Kidney epithelial cell (primary cell): ENCODE measurements at regions not wholly inside any gene's neighbourhood (a gene's known extent, or its start where the extent isn't known, plus 50 kb on each side); places are given as distances from the start of the nearest gene placed in this dataset.

Source experiments
- DNase-seq: peaks from one replicate; pipeline ENCODE4 v3.0.0-alpha.2; 2010; ENCODE audit warnings: low read depth
- H3K27me3 ChIP-seq: 2 replicates; pipeline ENCODE4 v1.6.0; 2011; ENCODE audit warnings: low read length; ENCODE audit not compliant: control insufficient read depth, insufficient read depth
- H3K36me3 ChIP-seq: 2 replicates; pipeline ENCODE4 v1.5.1; 2011; ENCODE audit warnings: low read length; ENCODE audit not compliant: control insufficient read depth, insufficient read depth
- H3K4me3 ChIP-seq: 2 replicates; pipeline ENCODE4 v1.5.1; 2011; ENCODE audit warnings: low read depth, mild to moderate bottlenecking, control low read depth, low read length
- TF ChIP-seq, protein P1 (sequence below): IDR thresholded peaks from 2 replicates; pipeline ENCODE4 v1.5.1; 2011; ENCODE audit warnings: mild to moderate bottlenecking, moderate library complexity, low read length, control low read depth, inconsistent platforms; ENCODE audit not compliant: insufficient read depth, poor library complexity, severe bottlenecking

DNA sequence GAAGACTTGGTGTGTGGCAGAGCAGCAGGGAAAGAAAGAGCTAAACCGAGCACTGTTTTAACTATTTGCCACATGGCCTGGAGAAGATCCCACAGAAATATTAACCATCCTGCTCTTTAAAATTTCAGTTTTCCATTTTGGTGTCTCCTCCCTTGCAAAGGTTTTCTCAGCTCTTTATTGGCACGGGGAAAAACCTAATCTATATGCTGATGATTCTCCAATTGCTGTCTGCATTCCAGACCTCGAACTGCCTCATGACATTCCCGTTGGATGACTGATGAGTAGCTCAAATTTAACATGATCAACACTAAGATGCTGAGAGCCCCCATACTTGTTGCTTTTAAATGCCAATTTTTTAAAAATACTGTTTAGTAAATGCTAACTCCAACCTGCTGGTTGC is 115.0 kb downstream of the EMP1 start:
- H3K27me3 ChIP-seq: no peaks in the 10 kb centered on the region
- no peaks in the 10 kb centered on the region for H3K36me3 ChIP-seq
- H3K4me3 ChIP-seq: no peak overlapping the region
- no peak for DNase-seq
- TF ChIP-seq, protein P1, sequence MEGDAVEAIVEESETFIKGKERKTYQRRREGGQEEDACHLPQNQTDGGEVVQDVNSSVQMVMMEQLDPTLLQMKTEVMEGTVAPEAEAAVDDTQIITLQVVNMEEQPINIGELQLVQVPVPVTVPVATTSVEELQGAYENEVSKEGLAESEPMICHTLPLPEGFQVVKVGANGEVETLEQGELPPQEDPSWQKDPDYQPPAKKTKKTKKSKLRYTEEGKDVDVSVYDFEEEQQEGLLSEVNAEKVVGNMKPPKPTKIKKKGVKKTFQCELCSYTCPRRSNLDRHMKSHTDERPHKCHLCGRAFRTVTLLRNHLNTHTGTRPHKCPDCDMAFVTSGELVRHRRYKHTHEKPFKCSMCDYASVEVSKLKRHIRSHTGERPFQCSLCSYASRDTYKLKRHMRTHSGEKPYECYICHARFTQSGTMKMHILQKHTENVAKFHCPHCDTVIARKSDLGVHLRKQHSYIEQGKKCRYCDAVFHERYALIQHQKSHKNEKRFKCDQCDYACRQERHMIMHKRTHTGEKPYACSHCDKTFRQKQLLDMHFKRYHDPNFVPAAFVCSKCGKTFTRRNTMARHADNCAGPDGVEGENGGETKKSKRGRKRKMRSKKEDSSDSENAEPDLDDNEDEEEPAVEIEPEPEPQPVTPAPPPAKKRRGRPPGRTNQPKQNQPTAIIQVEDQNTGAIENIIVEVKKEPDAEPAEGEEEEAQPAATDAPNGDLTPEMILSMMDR: no peak

DNA sequence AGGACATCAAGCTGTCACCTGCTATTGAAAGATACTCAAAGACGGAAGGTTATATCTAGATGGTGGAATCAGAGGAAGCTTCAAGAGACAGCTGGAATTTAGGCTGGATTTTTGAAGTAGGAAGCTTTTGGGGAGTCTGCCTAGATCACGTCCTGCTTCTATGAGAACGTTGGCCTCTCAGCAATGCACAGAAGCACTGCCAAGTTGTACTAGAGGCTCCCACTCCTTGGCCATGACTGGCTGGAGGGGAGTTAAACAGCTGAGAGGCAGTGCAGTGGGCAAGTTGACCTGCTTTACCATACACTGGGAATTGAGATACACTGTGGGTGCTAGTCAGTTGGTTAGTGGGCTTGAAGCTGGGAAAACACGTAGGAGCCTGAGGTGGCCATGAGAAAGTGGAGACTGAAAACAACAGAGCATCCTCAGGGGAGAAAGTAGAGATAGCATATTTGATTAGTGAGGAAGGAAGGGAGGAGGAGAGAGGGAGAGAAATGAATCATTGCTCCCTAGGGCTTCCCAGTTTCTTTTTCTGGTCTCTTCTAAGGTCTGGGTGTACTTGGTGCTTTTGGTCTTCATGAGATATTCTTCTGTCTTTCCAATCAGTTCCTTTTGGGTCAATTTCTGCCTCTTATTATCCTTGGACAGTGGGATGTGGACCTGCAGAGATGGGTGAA is 110.8 kb downstream of the EMP1 start:
- TF ChIP-seq, protein P1: no peak
- no peak for DNase-seq
- Histone ChIP-seq H3K36me3 (no peaks in the 10 kb centered on the region), H3K27me3 (no peaks in the 10 kb centered on the region), H3K4me3 (no peak overlapping the region)

DNA sequence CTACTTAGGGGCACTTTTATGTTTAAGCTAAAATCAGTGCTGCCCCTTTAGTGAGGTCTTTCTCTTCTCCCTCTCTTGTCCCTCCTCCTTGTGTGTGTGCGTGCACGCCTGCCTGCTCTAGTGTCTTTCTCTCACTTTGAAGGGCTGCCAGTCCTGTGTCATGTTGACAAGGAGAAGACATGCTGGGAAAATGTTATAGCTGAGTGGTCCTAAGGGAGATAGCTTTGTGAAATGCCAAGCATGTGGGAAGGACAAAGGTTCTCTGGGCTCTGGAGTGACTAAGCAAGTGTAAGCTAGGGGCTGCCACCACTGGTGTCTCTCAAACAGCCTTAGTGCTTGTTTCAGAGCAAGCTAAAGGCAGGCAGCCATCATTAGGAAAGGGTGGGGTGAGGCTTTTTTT is 108.4 kb downstream of the EMP1 start:
- TF ChIP-seq, protein P1: no peak
- Histone ChIP-seq H3K4me3 (no peak overlapping the region), H3K27me3 (no peaks in the 10 kb centered on the region), H3K36me3 (no peaks in the 10 kb centered on the region)
- no peak for DNase-seq

DNA sequence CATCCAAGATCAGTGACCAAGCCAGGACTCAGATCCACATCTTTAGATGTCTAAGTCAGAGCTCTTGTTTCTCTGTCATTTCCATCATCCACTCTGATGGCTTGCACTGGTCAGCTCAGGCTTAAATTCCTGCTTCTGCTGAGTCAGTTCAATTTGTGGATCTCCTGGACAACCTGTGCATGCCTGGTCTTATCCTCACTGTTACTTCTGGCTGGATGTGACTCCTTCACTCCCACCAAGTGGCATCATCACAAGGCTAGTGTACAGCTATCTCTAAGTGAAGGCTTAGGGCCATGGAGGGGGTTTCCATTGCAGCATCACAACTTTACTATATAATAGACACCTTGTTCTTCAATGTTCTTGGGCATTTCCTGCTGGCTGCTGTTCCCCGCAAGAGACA is 102.9 kb downstream of the EMP1 start:
- H3K36me3 ChIP-seq: no peaks in the 10 kb centered on the region
- DNase-seq: no peak
- TF ChIP-seq, protein P1: no peak
- H3K27me3 ChIP-seq: no peaks in the 10 kb centered on the region
- no peak overlapping the region for H3K4me3 ChIP-seq

DNA sequence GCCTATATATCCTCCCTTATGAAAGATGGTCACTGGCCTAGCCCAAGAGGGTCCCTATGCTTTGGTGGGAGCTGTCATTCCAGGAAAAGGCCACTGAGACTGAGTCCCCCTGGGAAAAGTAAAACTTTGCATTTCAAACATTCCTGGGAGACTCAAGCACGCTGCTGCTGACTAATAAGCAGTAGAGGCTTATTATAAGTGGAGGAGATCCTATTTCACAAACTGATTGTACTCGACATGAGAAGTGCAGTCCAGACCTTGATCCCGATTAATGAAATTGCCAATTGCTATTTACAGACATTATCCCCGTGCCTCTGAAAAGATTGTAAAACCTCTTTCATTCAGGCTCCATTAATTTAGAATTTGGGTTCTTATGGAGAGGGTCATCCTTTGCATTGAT is 96.6 kb downstream of the EMP1 start:
- H3K4me3 ChIP-seq: no peak overlapping the region
- TF ChIP-seq, protein P1: no peak
- no peaks in the 10 kb centered on the region for H3K27me3 ChIP-seq
- DNase-seq: no peak
- no peaks in the 10 kb centered on the region for H3K36me3 ChIP-seq

DNA sequence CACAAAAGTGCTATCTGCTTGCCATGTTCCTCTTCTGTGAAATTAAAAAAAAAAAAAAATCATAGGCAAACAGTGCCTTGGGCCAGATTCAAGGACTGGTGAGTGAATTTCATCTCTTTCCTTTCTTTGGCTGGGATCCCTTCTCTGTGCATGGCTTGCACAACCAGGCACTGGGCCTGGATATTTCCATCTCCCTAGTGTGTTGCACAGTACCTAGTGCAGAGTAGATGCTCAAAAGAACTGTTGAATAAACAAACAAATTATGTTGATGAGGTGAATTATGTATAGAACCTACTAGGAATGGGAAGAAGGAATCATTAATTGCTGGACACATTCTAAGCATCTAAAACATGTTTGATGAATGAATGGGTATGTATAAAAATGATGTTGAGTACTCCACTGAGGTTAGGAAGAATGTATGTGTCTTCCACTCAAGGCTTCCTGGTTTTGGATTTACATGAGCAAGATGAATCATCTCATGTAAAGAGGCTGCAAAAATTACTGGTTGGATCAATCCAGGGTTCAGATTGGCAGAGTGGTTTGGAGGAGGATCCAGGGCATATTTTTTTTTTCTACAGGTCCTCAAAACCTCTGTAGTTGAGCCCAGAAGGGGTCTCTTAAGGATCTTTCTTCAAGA is 93.2 kb downstream of the EMP1 start:
- no peak overlapping the region for H3K4me3 ChIP-seq
- H3K36me3 ChIP-seq: no peaks in the 10 kb centered on the region
- H3K27me3 ChIP-seq: no peaks in the 10 kb centered on the region
- TF ChIP-seq, protein P1: no peak
- DNase-seq: no peak
